ENCODE measurements at regions not wholly inside any gene's neighbourhood (a gene's known extent, or its start where the extent isn't known, plus 50 kb on each side); places are given as distances from the start of the nearest gene placed in this dataset.

DNA sequence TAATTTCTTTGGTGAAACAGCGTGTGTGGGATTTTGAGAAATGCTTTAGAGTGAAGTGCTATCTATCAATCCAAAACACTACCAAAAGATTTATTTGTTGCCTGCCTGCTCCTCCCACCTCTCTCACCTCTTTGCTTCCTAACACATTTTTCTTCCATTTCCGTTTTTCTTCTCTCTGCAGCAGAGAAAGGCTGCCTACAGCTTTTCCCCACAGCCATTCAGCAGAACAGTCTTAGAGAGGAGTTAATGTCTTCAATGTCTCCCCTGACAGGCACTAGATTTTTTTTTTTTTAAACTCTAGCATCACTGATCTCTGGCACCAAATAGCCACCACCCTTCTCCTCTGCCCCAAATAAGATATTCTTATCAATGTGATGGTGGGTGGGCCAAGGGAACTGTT is 327.8 kb upstream of the MAN1A1 start:
- no peak for TF ChIP-seq POLR2A (IDR thresholded peaks at IDR 0.05)
- TF ChIP-seq, protein P1, sequence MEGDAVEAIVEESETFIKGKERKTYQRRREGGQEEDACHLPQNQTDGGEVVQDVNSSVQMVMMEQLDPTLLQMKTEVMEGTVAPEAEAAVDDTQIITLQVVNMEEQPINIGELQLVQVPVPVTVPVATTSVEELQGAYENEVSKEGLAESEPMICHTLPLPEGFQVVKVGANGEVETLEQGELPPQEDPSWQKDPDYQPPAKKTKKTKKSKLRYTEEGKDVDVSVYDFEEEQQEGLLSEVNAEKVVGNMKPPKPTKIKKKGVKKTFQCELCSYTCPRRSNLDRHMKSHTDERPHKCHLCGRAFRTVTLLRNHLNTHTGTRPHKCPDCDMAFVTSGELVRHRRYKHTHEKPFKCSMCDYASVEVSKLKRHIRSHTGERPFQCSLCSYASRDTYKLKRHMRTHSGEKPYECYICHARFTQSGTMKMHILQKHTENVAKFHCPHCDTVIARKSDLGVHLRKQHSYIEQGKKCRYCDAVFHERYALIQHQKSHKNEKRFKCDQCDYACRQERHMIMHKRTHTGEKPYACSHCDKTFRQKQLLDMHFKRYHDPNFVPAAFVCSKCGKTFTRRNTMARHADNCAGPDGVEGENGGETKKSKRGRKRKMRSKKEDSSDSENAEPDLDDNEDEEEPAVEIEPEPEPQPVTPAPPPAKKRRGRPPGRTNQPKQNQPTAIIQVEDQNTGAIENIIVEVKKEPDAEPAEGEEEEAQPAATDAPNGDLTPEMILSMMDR (IDR thresholded peaks at IDR 0.05) = no peak

Measured in heart left ventricle (tissue), 13 donors.